Suprapubic skin (tissue), 4 donors: ENCODE measurements at regions not wholly inside any gene's neighbourhood (a gene's known extent, or its start where the extent isn't known, plus 50 kb on each side); places are given as distances from the start of the nearest gene placed in this dataset.

ENCODE experiments used
- DNase-seq, 2 donors: peaks; one replicate each; pipeline ENCODE4 v3.0.0-alpha.2; 2019; ENCODE audit warnings: low spot score in 2 of 2
- H3K27ac ChIP-seq: fragments of 200-600 bp; sonication (generic); one replicate; pipeline ENCODE4 v1.5.1; 2019
- H3K27me3 ChIP-seq: fragments of 200-600 bp; sonication (generic); one replicate; pipeline ENCODE4 v1.5.1; 2019
- H3K36me3 ChIP-seq: fragments of 200-600 bp; sonication (generic); one replicate; pipeline ENCODE4 v1.5.1; 2019
- H3K4me1 ChIP-seq: fragments of 200-600 bp; sonication (generic); one replicate; pipeline ENCODE4 v1.5.1; 2019
- H3K4me3 ChIP-seq: fragments of 200-600 bp; sonication (generic); one replicate; pipeline ENCODE4 v1.5.1; 2019; ENCODE audit warnings: mild to moderate bottlenecking
- H3K9me3 ChIP-seq: fragments of 200-600 bp; sonication (generic); one replicate; pipeline ENCODE4 v1.5.1; 2019
- EP300 ChIP-seq: sonication (generic); formaldehyde crosslinking; IDR thresholded peaks from one replicate; pipeline ENCODE4 v1.6.1; 2017; ENCODE audit warnings: antibody characterized with exemption
- POLR2A ChIP-seq, 2 donors: fragments of 450-650 bp; IDR thresholded peaks; one replicate each; pipeline ENCODE4 v1.6.1; 2017; ENCODE audit warnings: antibody characterized with exemption in 2 of 2, mild to moderate bottlenecking in 2 of 2, moderate library complexity in 2 of 2
- POLR2AphosphoS5 ChIP-seq, 3 donors: sonication (generic); formaldehyde crosslinking; IDR thresholded peaks; one replicate each; pipeline ENCODE4 v1.6.1; 2017; ENCODE audit warnings: antibody characterized with exemption in 3 of 3
- WGBS: methylation state at CpG from one replicate; pipeline ENCODE4 v1.1.5; 2018; 5-methylcytosine and 5-hydroxymethylcytosine counted together
- TF ChIP-seq, protein P1 (sequence below), 2 donors: fragments of 200-600 bp in 1 of 2; fragments of 450-650 bp in 1 of 2; sonication (generic) in 1 of 2; IDR thresholded peaks; one replicate each; pipeline ENCODE4 v1.5.1; 2016 to 2019; ENCODE audit warnings: antibody characterized with exemption in 2 of 2, mild to moderate bottlenecking in 1 of 2, moderate library complexity in 1 of 2

GRCh38 chr1:229945795-229946194 is 121.2 kb upstream of the GALNT2 start:
- no peaks in the 10 kb centered on the region for H3K9me3 ChIP-seq
- no peak for DNase-seq
- H3K27ac ChIP-seq, result no peak overlapping the region
- no peak overlapping the region for H3K4me3 ChIP-seq
- TF ChIP-seq POLR2A (IDR thresholded peaks at IDR 0.05) (no peak), EP300 (no peak), POLR2AphosphoS5 (IDR thresholded peaks at IDR 0.05) (no peak)
- TF ChIP-seq, protein P1, sequence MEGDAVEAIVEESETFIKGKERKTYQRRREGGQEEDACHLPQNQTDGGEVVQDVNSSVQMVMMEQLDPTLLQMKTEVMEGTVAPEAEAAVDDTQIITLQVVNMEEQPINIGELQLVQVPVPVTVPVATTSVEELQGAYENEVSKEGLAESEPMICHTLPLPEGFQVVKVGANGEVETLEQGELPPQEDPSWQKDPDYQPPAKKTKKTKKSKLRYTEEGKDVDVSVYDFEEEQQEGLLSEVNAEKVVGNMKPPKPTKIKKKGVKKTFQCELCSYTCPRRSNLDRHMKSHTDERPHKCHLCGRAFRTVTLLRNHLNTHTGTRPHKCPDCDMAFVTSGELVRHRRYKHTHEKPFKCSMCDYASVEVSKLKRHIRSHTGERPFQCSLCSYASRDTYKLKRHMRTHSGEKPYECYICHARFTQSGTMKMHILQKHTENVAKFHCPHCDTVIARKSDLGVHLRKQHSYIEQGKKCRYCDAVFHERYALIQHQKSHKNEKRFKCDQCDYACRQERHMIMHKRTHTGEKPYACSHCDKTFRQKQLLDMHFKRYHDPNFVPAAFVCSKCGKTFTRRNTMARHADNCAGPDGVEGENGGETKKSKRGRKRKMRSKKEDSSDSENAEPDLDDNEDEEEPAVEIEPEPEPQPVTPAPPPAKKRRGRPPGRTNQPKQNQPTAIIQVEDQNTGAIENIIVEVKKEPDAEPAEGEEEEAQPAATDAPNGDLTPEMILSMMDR (IDR thresholded peaks at IDR 0.05), result no peak
- WGBS, result 94% methylated on average over 4 of the region's 4 CpGs
- H3K27me3 ChIP-seq, result peaks cover 7% of the 10 kb centered on the region
- H3K36me3 ChIP-seq, result no peaks in the 10 kb centered on the region
- H3K4me1 ChIP-seq, result no peaks in the 10 kb centered on the region

DNA sequence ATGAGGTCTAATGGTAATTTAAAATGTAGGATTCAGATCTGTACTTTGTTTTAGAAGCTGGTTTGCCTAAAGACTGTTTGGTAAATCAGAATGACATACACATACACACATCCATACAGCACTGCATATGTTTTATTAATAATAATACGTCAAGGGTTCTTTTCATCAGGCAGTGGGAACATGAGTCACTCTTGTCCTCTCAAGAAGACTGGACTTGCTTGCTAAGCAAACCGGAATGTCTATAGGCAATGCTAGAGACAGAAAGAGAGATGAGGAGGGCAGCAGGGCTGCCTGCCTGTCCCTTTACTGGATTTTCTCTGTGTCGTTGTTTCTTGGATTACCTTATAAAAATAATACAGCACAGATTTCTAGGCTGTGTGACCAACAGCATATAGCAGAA is 119.1 kb upstream of the GALNT2 start:
- H3K27me3 ChIP-seq, result peaks cover 7% of the 10 kb centered on the region
- DNase-seq, result no peak
- 64% methylated on average over 3 of the region's 3 CpGs for WGBS
- no peak overlapping the region for H3K4me3 ChIP-seq
- no peaks in the 10 kb centered on the region for H3K9me3 ChIP-seq
- H3K4me1 ChIP-seq, result peaks cover 5% of the 10 kb centered on the region
- no peak for TF ChIP-seq POLR2AphosphoS5 (IDR thresholded peaks at IDR 0.05)
- TF ChIP-seq POLR2A (IDR thresholded peaks at IDR 0.05), result no peak
- TF ChIP-seq EP300, result no peak
- TF ChIP-seq, protein P1 (IDR thresholded peaks at IDR 0.05), result no peak
- H3K36me3 ChIP-seq, result no peaks in the 10 kb centered on the region
- H3K27ac ChIP-seq, result no peak overlapping the region

DNA sequence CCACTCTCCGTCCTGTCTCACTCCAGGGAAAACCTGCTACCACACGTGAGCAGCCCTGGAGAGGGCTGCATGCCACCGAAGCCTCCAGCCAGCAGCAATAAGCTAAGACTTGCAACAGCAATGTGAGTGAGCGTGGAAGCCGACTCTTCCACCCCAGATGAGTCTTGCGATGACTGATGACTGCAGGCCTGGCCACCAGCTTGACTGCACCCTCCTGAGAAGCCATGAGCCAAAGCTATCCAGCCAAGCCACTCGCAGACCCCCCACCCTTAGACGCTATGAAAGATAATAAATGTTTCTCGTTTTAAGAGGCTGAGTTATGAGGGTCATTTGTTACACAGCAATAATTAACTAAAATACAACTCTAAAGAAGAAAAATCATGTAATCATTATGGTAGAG is 118.6 kb upstream of the GALNT2 start:
- peaks cover 7% of the 10 kb centered on the region for H3K27me3 ChIP-seq
- no peak for DNase-seq
- no peaks in the 10 kb centered on the region for H3K9me3 ChIP-seq
- H3K27ac ChIP-seq, result no peak overlapping the region
- H3K36me3 ChIP-seq, result no peaks in the 10 kb centered on the region
- WGBS, result 54% methylated on average over 9 of the region's 9 CpGs
- peaks cover 9% of the 10 kb centered on the region for H3K4me1 ChIP-seq
- no peak overlapping the region for H3K4me3 ChIP-seq
- TF ChIP-seq POLR2A (IDR thresholded peaks at IDR 0.05) (no peak), EP300 (no peak), POLR2AphosphoS5 (IDR thresholded peaks at IDR 0.05) (no peak)
- TF ChIP-seq, protein P1 (IDR thresholded peaks at IDR 0.05), result no peak

DNA sequence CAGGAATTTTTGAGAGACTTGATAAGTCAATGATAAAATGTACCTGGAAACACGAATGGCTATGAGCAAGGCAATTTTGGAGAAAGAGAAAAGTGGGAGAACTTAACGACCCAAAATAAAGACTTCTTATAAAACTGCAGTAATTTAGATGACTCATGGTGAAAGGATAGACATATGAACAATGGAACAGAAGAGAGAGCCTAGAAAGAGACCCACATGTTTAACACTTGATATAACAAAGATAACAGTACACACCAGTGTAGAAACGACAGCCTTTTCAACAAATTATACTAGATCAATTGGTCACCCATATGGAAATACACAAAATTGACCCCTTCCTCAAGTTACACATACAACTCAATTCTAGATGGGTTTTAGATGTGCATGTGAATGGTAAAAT is 117.5 kb upstream of the GALNT2 start:
- H3K27ac ChIP-seq, result no peak overlapping the region
- H3K4me3 ChIP-seq, result no peak overlapping the region
- WGBS, result 61% methylated on average over 3 of the region's 3 CpGs
- DNase-seq, result no peak
- no peaks in the 10 kb centered on the region for H3K9me3 ChIP-seq
- peaks cover 9% of the 10 kb centered on the region for H3K4me1 ChIP-seq
- H3K27me3 ChIP-seq, result peaks cover under 1% of the 10 kb centered on the region
- no peaks in the 10 kb centered on the region for H3K36me3 ChIP-seq
- TF ChIP-seq POLR2AphosphoS5 (IDR thresholded peaks at IDR 0.05) (no peak), EP300 (no peak), POLR2A (IDR thresholded peaks at IDR 0.05) (no peak)
- TF ChIP-seq, protein P1 (IDR thresholded peaks at IDR 0.05), result no peak

DNA sequence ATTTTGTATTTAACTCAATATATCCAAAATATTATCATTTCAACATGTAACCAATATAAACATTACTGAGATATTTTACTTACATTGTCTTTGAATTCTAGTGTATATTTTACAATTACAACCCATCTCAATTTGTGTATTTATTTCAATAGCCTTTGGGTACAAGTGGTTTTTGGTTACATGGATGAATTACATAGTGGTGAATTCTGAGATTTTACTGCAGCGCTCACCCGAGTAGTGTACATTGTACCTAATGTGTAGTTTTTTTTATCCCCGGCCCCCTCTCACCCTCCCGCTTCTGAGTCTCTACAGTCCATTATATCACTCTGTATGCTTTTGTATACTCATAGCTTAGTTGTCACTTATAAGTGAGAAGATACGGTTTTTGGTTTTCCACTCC is 117.0 kb upstream of the GALNT2 start:
- WGBS, result 90% methylated on average over 5 of the region's 5 CpGs
- Histone ChIP-seq H3K27me3 (no peaks in the 10 kb centered on the region), H3K27ac (no peak overlapping the region)

More for the DNA sequence above, 117.0 kb upstream of the GALNT2 start:
- TF ChIP-seq EP300, result no peak
- TF ChIP-seq POLR2AphosphoS5 (IDR thresholded peaks at IDR 0.05), result no peak
- TF ChIP-seq, protein P1 (IDR thresholded peaks at IDR 0.05), result no peak
- no peak for TF ChIP-seq POLR2A (IDR thresholded peaks at IDR 0.05)
- DNase-seq, result no peak
- Histone ChIP-seq H3K4me3 (no peak overlapping the region), H3K4me1 (peaks cover 9% of the 10 kb centered on the region), H3K9me3 (no peaks in the 10 kb centered on the region), H3K36me3 (no peaks in the 10 kb centered on the region)
